ENCODE measurements at regions not wholly inside any gene's neighbourhood (a gene's known extent, or its start where the extent isn't known, plus 50 kb on each side); places are given as distances from the start of the nearest gene placed in this dataset.

DNA sequence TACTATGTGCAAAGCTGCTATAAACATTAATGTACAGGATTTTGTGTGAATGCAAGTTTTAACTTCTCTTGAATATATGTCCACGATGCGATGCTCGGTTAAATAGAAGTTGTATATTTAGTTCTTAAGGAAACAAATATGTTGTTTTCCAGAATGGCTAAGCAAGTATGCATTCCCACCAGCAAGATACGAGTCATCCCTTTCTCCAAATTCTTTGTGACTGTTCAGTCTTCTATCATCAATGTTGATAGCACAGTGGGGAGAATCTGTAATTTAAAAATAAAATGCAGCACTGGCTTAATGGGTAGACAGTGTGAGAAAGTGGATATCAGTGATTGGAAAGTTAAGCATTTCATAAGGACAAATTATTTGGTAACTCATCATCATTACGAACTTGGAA is 1340.8 kb downstream of the PCDH9 start:
- DNase-seq = no peak
- Mint-ChIP-seq H3K36me3 (no peaks in the 10 kb centered on the region), H3K4me3 (no peak overlapping the region), H3K27ac (no peak overlapping the region), H3K4me1 (no peaks in the 10 kb centered on the region), H3K27me3 (no peaks in the 10 kb centered on the region), H3K9me3 (no peaks in the 10 kb centered on the region)
- CTCF ChIA-PET = no interaction called here

- Mint-ChIP-seq H3K36me3 (no peaks in the 10 kb centered on the region), H3K27ac (no peak overlapping the region), H3K4me1 (no peaks in the 10 kb centered on the region), H3K4me3 (no peak overlapping the region), H3K27me3 (no peaks in the 10 kb centered on the region), H3K9me3 (no peaks in the 10 kb centered on the region)
- no peak for DNase-seq
- CTCF ChIA-PET = no interaction called here
Observed at GRCh38 chr13:65882810-65883209, 1347.3 kb downstream of the PCDH9 start.

DNA sequence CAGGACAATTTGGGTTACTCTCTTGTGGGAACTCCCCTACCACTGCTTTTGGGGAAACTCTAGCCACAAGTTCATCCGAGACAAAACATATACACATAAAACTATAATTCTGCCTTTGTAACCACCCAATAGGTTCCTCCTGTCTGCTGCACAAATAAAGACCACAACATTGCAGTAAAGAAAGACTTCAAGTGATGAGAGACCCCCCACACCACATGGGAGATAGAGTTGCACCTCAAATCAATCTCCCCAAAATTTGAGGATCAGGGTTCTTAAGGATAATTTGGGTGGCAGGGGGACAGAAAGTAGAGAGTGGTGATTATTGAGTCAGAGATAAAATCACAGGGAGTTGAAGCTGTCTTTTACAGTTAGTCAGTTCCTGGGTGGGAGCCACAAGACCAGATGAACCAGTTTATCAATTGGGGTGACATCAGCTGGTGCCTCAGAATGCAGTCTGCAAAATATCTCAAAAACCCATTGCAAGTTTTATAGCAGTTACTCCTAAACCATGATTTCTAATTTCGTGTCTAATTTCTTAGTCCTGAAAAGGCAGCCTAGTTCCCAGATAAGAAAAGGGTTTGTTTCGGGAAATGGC is 1348.5 kb downstream of the PCDH9 start:
- H3K27ac Mint-ChIP-seq = no peak overlapping the region

DNA sequence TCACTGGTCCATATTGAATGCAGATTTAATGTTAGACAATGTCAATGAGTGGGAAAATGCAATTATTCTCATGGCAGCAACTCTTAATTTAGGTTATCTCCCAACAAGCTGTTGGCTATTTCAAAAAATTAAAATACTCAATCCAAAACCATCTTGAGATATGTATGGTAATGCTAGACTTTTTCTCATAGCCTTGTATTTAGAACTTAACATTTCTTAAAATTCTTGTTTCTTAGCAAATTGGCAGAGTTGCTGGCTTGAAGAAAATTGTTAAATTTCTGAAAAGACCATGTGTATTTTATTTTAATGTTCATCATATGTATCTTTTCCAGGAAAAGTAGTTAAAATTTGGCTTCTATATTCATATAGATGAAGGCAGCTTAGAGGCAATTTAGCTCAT is 1355.1 kb downstream of the PCDH9 start:
- CTCF ChIA-PET = no interaction called here

More for the DNA sequence above, 1348.5 kb downstream of the PCDH9 start:
- H3K4me1 Mint-ChIP-seq = no peaks in the 10 kb centered on the region
- H3K4me3 Mint-ChIP-seq = no peak overlapping the region
- no peaks in the 10 kb centered on the region for H3K36me3 Mint-ChIP-seq
- no peak for DNase-seq
- H3K9me3 Mint-ChIP-seq = peaks cover 1% of the 10 kb centered on the region
- H3K27me3 Mint-ChIP-seq = no peaks in the 10 kb centered on the region
- CTCF ChIA-PET = no interaction called here

GRCh38 chr13:65872448-65872847 is 1357.7 kb downstream of the PCDH9 start:
- CTCF ChIA-PET = no interaction called here
- no peak for DNase-seq
- Mint-ChIP-seq H3K36me3 (no peaks in the 10 kb centered on the region), H3K4me3 (no peak overlapping the region), H3K27me3 (no peaks in the 10 kb centered on the region), H3K27ac (no peak overlapping the region), H3K9me3 (peaks cover 3% of the 10 kb centered on the region), H3K4me1 (no peaks in the 10 kb centered on the region)

More for the DNA sequence above, 1355.1 kb downstream of the PCDH9 start:
- peaks cover 3% of the 10 kb centered on the region for H3K9me3 Mint-ChIP-seq
- H3K27me3 Mint-ChIP-seq = no peaks in the 10 kb centered on the region
- H3K36me3 Mint-ChIP-seq = no peaks in the 10 kb centered on the region
- H3K27ac Mint-ChIP-seq = no peak overlapping the region
- H3K4me1 Mint-ChIP-seq = no peaks in the 10 kb centered on the region
- no peak for DNase-seq
- H3K4me3 Mint-ChIP-seq = no peak overlapping the region

- Mint-ChIP-seq H3K4me1 (no peaks in the 10 kb centered on the region), H3K36me3 (no peaks in the 10 kb centered on the region), H3K27me3 (no peaks in the 10 kb centered on the region), H3K9me3 (peaks cover 5% of the 10 kb centered on the region), H3K4me3 (no peak overlapping the region), H3K27ac (no peak overlapping the region)
- CTCF ChIA-PET = no interaction called here
- DNase-seq = no peak
Observed at GRCh38 chr13:65868884-65869283, 1361.3 kb downstream of the PCDH9 start.

- Mint-ChIP-seq H3K36me3 (no peaks in the 10 kb centered on the region), H3K27ac (no peak overlapping the region), H3K4me3 (no peak overlapping the region), H3K4me1 (no peaks in the 10 kb centered on the region), H3K27me3 (no peaks in the 10 kb centered on the region), H3K9me3 (peaks cover 5% of the 10 kb centered on the region)
- CTCF ChIA-PET = no interaction called here
- DNase-seq = no peak
Observed at GRCh38 chr13:65868099-65868498, 1362.0 kb downstream of the PCDH9 start.

GRCh38 chr13:65866138-65866537 is 1364.0 kb downstream of the PCDH9 start:
- Mint-ChIP-seq H3K27me3 (no peaks in the 10 kb centered on the region), H3K4me3 (no peak overlapping the region), H3K9me3 (peaks cover 3% of the 10 kb centered on the region), H3K27ac (no peak overlapping the region), H3K4me1 (no peaks in the 10 kb centered on the region), H3K36me3 (no peaks in the 10 kb centered on the region)
- CTCF ChIA-PET = no interaction called here
- DNase-seq = no peak

DNA sequence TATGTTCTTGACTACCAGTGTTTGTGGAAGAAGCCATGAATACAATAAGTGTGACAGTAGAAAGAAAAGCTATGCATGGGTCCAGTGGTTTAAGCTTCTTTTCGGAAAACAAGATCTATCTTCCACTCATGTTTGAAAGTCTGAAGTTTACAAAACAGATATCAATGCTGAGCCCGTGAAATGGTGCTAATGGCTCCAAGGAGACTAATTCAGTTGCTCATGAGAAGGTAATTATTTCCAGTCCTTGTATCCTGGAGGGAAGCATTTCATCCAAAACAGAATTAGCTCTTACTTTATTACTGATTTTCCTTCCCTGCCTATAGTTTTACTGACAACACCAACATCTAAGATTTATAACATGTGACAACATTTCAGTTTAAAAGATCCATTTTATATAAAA is 1364.9 kb downstream of the PCDH9 start:
- H3K36me3 Mint-ChIP-seq = no peaks in the 10 kb centered on the region
- no peak overlapping the region for H3K4me3 Mint-ChIP-seq
- no peaks in the 10 kb centered on the region for H3K27me3 Mint-ChIP-seq
- peaks cover 3% of the 10 kb centered on the region for H3K9me3 Mint-ChIP-seq
- CTCF ChIA-PET = no interaction called here
- H3K4me1 Mint-ChIP-seq = no peaks in the 10 kb centered on the region
- DNase-seq = no peak
- no peak overlapping the region for H3K27ac Mint-ChIP-seq

DNA sequence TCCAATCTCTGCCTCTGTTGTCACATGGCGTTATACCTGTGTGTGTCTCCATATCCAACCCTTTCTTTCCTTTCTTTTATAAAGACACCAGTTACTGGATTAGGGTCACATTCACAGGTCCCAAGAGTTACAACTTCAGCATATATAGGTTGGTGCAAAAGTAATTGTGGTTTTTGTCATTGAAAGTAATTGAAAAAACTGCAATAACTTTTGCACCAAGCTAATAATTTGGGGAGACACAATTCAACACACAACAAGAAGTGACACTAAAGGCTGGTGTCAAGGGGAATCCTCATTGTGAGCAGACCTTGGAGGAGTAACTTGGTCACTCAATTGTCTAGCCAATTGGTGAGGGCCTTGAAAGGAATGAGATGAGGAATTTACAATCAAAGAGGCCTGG is 1366.1 kb downstream of the PCDH9 start:
- Mint-ChIP-seq H3K36me3 (no peaks in the 10 kb centered on the region), H3K9me3 (peaks cover 3% of the 10 kb centered on the region), H3K4me3 (no peak overlapping the region), H3K27ac (no peak overlapping the region), H3K27me3 (no peaks in the 10 kb centered on the region), H3K4me1 (no peaks in the 10 kb centered on the region)
- CTCF ChIA-PET = no interaction called here
- no peak for DNase-seq

- no peaks in the 10 kb centered on the region for H3K4me1 Mint-ChIP-seq
- DNase-seq = no peak
- no peaks in the 10 kb centered on the region for H3K27me3 Mint-ChIP-seq
- H3K27ac Mint-ChIP-seq = no peak overlapping the region
- H3K4me3 Mint-ChIP-seq = no peak overlapping the region
- H3K36me3 Mint-ChIP-seq = no peaks in the 10 kb centered on the region
- H3K9me3 Mint-ChIP-seq = no peaks in the 10 kb centered on the region
- CTCF ChIA-PET = no interaction called here
Observed at GRCh38 chr13:65860306-65860705, 1369.8 kb downstream of the PCDH9 start.

- no peak overlapping the region for H3K4me3 Mint-ChIP-seq
- DNase-seq = no peak
- H3K4me1 Mint-ChIP-seq = no peaks in the 10 kb centered on the region
- peaks cover 1% of the 10 kb centered on the region for H3K9me3 Mint-ChIP-seq
- H3K27me3 Mint-ChIP-seq = no peaks in the 10 kb centered on the region
- no peaks in the 10 kb centered on the region for H3K36me3 Mint-ChIP-seq
- CTCF ChIA-PET = no interaction called here
- no peak overlapping the region for H3K27ac Mint-ChIP-seq
Observed at GRCh38 chr13:65857942-65858565, 1372.1 kb downstream of the PCDH9 start.

DNA sequence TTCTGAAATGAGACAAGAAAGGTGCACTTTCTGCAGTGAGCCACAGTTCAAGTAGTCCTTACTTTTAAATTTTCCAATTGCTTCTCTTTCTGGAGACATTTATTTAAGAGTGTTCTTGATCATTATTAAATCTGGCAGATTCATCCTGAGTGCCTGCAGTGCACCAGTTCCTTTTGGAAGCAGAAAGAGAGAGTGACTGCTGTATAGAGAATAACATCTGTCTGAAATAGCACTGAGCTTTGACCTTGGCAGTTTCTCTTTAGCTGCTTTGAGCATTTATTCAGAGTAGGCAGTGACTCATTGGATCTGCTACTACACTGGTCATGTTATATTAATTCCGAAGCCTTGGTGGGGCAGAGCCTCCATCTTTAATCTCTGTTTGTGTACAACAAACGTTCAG is 1373.7 kb downstream of the PCDH9 start:
- CTCF ChIA-PET = no interaction called here
- no peak for DNase-seq
- peaks cover 1% of the 10 kb centered on the region for H3K9me3 Mint-ChIP-seq
- no peak overlapping the region for H3K4me3 Mint-ChIP-seq
- H3K27me3 Mint-ChIP-seq = no peaks in the 10 kb centered on the region
- no peaks in the 10 kb centered on the region for H3K36me3 Mint-ChIP-seq
- no peak overlapping the region for H3K27ac Mint-ChIP-seq
- H3K4me1 Mint-ChIP-seq = no peaks in the 10 kb centered on the region

DNA sequence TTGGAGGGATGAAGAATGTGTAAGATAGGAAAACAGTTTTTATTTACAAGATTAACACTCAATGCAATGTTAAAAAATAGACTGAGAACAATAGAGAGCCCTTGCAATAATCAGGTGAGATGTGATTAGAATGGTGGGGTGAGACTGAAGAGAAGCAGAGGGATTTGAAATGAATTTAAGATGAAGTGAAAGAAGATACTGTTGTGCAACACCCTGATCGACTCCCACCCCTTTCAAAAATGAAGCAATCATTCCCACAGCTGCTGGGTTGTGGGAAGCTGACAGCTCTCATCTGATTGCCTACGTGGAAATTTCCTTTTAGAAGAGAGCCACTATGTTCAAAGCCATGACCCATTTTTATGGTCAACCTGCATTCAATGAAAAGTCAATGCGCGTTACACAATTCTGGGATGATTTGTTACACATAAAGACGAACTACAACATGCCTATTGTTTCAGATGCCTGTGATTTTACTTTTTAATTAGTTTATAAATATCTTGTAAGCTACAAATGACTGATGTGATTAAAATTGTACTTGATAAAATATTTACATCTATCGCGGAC is 1374.8 kb downstream of the PCDH9 start:
- H3K27me3 Mint-ChIP-seq = no peaks in the 10 kb centered on the region
- no peak overlapping the region for H3K27ac Mint-ChIP-seq
- peaks cover 1% of the 10 kb centered on the region for H3K9me3 Mint-ChIP-seq
- no peaks in the 10 kb centered on the region for H3K4me1 Mint-ChIP-seq
- no peaks in the 10 kb centered on the region for H3K36me3 Mint-ChIP-seq
- no peak for DNase-seq
- no peak overlapping the region for H3K4me3 Mint-ChIP-seq
- CTCF ChIA-PET = no interaction called here

- Mint-ChIP-seq H3K36me3 (no peaks in the 10 kb centered on the region), H3K9me3 (peaks cover 1% of the 10 kb centered on the region), H3K4me1 (no peaks in the 10 kb centered on the region), H3K27me3 (no peaks in the 10 kb centered on the region), H3K4me3 (no peak overlapping the region), H3K27ac (no peak overlapping the region)
- CTCF ChIA-PET = no interaction called here
- DNase-seq = no peak
Observed at GRCh38 chr13:65854431-65854830, 1375.7 kb downstream of the PCDH9 start.

Data from activated naive CD4-positive, alpha-beta T cell treated with anti-CD3 and anti-CD28 coated beads, Interleukin-2, amount 10 ng/mL, durations not matched to agents 7 days and 5 days (primary cell).